ENCODE measurements at regions not wholly inside any gene's neighbourhood (a gene's known extent, or its start where the extent isn't known, plus 50 kb on each side); places are given as distances from the start of the nearest gene placed in this dataset.

GRCh38 chr21:43318368-43318767 lies 108.6 kb downstream of the SIK1 start:
- TF ChIP-seq ETV6 (CRISPR knock-in tag; IDR thresholded peaks at IDR 0.05) = no peak
- no peak for TF ChIP-seq ZBTB43 (CRISPR knock-in tag; IDR thresholded peaks at IDR 0.05)
- no peak for TF ChIP-seq CTCF (IDR thresholded peaks at IDR 0.05)

All from WTC11 (cell line).